Stimulated activated CD4-positive, alpha-beta T cell treated with anti-CD3 and anti-CD28 coated beads, Interleukin-12 subunit alpha, Interleukin-12 subunit beta, amount 100 ng/mL, for 24 hours (primary cell): ENCODE measurements at regions not wholly inside any gene's neighbourhood (a gene's known extent, or its start where the extent isn't known, plus 50 kb on each side); places are given as distances from the start of the nearest gene placed in this dataset.
"Not testable (repeated sequence)": the region's sequence is repeated elsewhere in the genome, so short reads cannot be mapped to it uniquely, and the experiment has no call there.

ENCODE experiments used
- DNase-seq, 2 experiments: peaks; one replicate each; pipeline ENCODE4 v3.0.0-alpha.2; 2020; ENCODE audit warnings: low read depth in 2 of 2

- DNase-seq, result no peak
Observed at GRCh38 chr5:8560776-8561175, 691.8 kb downstream of the MTRR start.

GRCh38 chr5:8561224-8561840 is 692.4 kb downstream of the MTRR start:
- DNase-seq, result no peak

GRCh38 chr5:8561854-8562253 is 692.9 kb downstream of the MTRR start:
- no peak for DNase-seq

GRCh38 chr5:8563540-8563939 is 694.6 kb downstream of the MTRR start:
- not testable (repeated sequence) for DNase-seq

GRCh38 chr5:8568858-8569257 is 699.9 kb downstream of the MTRR start:
- DNase-seq, result no peak

- no peak for DNase-seq
Observed at GRCh38 chr5:8570528-8570927, 701.6 kb downstream of the MTRR start.

GRCh38 chr5:8576178-8576577 is 707.2 kb downstream of the MTRR start:
- no peak for DNase-seq

- DNase-seq, result no peak
Observed at GRCh38 chr5:8577792-8578191, 708.8 kb downstream of the MTRR start.

- DNase-seq, result no peak
Observed at GRCh38 chr5:8580298-8580697, 711.4 kb downstream of the MTRR start.

- no peak for DNase-seq
Observed at GRCh38 chr5:8581047-8581446, 712.1 kb downstream of the MTRR start.

- no peak for DNase-seq
Observed at GRCh38 chr5:8585230-8586018, 716.5 kb downstream of the MTRR start.

- DNase-seq, result no peak
Observed at GRCh38 chr5:8590959-8591358, 722.0 kb downstream of the MTRR start.

- no peak for DNase-seq
Observed at GRCh38 chr5:8598356-8598755, 729.4 kb downstream of the MTRR start.

GRCh38 chr5:8598996-8599395 is 730.0 kb downstream of the MTRR start:
- no peak for DNase-seq

- no peak for DNase-seq
Observed at GRCh38 chr5:8600843-8601242, 731.9 kb downstream of the MTRR start.

- no peak for DNase-seq
Observed at GRCh38 chr5:8601831-8602354, 732.9 kb downstream of the MTRR start.

GRCh38 chr5:8606231-8606630 is 737.3 kb downstream of the MTRR start:
- DNase-seq, result no peak

- DNase-seq, result no peak
Observed at GRCh38 chr5:8611067-8611466, 742.1 kb downstream of the MTRR start.

- DNase-seq, result no peak
Observed at GRCh38 chr5:8613078-8613685, 744.2 kb downstream of the MTRR start.

GRCh38 chr5:8615142-8615858 is 746.4 kb downstream of the MTRR start:
- DNase-seq, result no peak

- no peak for DNase-seq
Observed at GRCh38 chr5:8628521-8628920, 759.6 kb downstream of the MTRR start.

GRCh38 chr5:8633259-8633658 is 764.3 kb downstream of the MTRR start:
- DNase-seq, result no peak
